ENCODE measurements at regions not wholly inside any gene's neighbourhood (a gene's known extent, or its start where the extent isn't known, plus 50 kb on each side); places are given as distances from the start of the nearest gene placed in this dataset.

DNA sequence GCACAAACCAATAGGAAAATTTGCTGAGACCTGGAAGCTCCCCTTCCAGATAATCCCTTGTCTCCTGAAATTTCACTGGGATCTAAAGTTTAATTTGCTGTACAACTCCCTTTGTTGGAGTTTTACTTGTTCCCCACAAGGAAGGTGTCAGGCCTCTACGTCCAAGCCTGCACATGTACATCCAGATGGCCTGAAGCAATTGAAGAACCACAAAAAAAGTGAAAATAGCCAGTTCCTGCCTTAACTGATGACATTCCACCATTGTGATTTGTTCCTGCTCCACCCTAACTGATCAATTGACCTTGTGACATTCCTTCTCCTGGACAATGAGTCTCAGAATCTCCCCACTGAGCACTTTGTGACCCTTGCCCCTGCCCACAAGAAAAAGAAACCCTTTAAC lies 716.0 kb upstream of the PCDH20 start:
- Histone ChIP-seq H3K27ac (ENCODE audit: extremely low read length, insufficient read depth, low read length) (no peak overlapping the region), H3K27me3 (ENCODE audit: control insufficient read depth in 1 of 2, insufficient read depth in 2 of 2, low read length in 2 of 2) (no peaks in the 10 kb centered on the region), H2AFZ (ENCODE audit: low read length) (no peak overlapping the region), H3K4me3 (replicated peaks in 1 of 3; ENCODE audit: insufficient read depth in 1 of 3, low read depth in 2 of 3, low read length in 3 of 3) (no peak overlapping the region), H3K4me1 (ENCODE audit: insufficient read depth, low read length) (no peaks in the 10 kb centered on the region), H3K9ac (ENCODE audit: insufficient read depth, low read depth, low read length) (no peak overlapping the region), H3K79me2 (ENCODE audit: insufficient read depth, low read length) (no peaks in the 10 kb centered on the region), H3K4me2 (ENCODE audit: low read depth, low read length) (no peak overlapping the region), H3K9me3 (ENCODE audit: low read length) (no peaks in the 10 kb centered on the region), H3K36me3 (replicated peaks in 1 of 2; ENCODE audit: control insufficient read depth in 1 of 2, insufficient read depth in 2 of 2, low read length in 2 of 2) (no peaks in the 10 kb centered on the region), H4K20me1 (ENCODE audit: insufficient read depth, low read length) (no peaks in the 10 kb centered on the region)
- in situ Hi-C loops (cut with HindIII; ENCODE audit: extremely low pct_ligation_motif_present, low pct_unique_long_range_greater_than_20kb) (no loop called here), intact Hi-C loops (cut with micrococcal nuclease; ENCODE audit: unreplicated experiment) (no loop called here)
- ChIA-PET CTCF (ENCODE audit: low intra/inter-chr PET ratio, low total read pairs) (no interaction called here), POLR2A (no interaction called here)
- DNase-seq (ENCODE audit: low spot score) (no peak), ATAC-seq (no peak), FAIRE-seq (no peak)
- 0% methylated on average over 1 of the region's 1 CpG for WGBS (ENCODE audit: low lambda C conversion rate)
- TF ChIP-seq TMF1 (CRISPR knock-in tag; IDR thresholded peaks at IDR 0.05; ENCODE audit: low read depth) = no peak
- no peak for TF ChIP-seq TRIM24 (CRISPR knock-in tag; IDR thresholded peaks at IDR 0.05)
- no peak for TF ChIP-seq KDM6A (CRISPR knock-in tag; IDR thresholded peaks at IDR 0.05; ENCODE audit: low read depth)
- TF ChIP-seq ZFP62 (CRISPR knock-in tag; IDR thresholded peaks at IDR 0.05) = no peak
- TF ChIP-seq ZFYVE20 (CRISPR knock-in tag; IDR thresholded peaks at IDR 0.05; ENCODE audit: borderline replicate concordance, low read depth) = no peak
- no peak for TF ChIP-seq ZNF550 (CRISPR knock-in tag; IDR thresholded peaks at IDR 0.05; ENCODE audit: borderline replicate concordance)
- TF ChIP-seq MEIS2 (CRISPR knock-in tag; IDR thresholded peaks at IDR 0.05) = no peak
- BruUV-seq (replicated peaks) = no TSS peak

DNA sequence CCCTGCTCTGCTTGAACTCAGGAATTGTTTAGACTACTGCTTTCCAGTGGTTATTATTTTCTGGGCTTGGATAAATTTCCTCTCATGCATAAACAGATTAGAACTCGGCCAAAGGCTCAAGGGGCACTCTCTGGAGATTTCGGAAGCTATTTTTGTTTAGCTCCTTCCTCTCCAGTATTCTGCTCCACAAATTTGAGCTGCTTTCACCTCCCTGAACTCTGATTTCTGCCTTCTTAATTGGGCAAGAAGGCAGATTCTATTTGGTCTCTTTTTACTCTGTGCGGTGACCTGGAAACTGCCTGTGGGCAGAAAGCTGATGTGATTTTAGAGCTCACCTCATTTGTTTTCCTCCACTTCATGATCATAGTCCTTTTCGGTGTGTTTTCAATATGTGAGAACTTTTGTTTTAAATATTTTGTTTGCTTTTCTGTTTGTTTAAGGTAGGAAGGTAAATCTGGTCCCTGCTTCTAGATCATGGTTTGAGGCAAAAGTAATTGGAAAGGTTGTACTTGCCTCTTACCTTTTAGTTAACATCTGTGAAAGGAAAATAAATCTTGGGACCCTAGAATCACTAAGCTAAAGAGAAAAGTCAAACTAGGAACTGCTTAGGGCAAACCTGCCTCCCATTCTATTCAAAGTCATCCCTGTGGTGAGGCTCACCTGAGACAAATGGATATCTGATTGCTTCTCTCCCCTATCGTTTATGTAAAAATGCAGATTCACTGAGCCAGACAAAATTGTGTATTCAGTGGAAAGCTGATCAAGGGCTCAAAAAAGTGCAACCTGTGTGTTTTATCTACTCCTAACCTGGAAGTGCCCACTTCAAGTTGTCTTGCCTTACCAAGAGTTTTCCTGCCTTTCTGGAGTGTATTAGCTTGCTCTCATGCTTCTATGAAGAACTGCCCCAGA lies 714.7 kb upstream of the PCDH20 start:
- Histone ChIP-seq H3K36me3 (replicated peaks in 1 of 2; ENCODE audit: control insufficient read depth in 1 of 2, insufficient read depth in 2 of 2, low read length in 2 of 2) (no peaks in the 10 kb centered on the region), H3K79me2 (ENCODE audit: insufficient read depth, low read length) (no peaks in the 10 kb centered on the region), H2AFZ (ENCODE audit: low read length) (no peak overlapping the region), H3K27ac (ENCODE audit: extremely low read length, insufficient read depth, low read length) (no peak overlapping the region), H3K4me2 (ENCODE audit: low read depth, low read length) (no peak overlapping the region), H4K20me1 (ENCODE audit: insufficient read depth, low read length) (no peaks in the 10 kb centered on the region), H3K4me1 (ENCODE audit: insufficient read depth, low read length) (no peaks in the 10 kb centered on the region), H3K9me3 (ENCODE audit: low read length) (no peaks in the 10 kb centered on the region), H3K9ac (ENCODE audit: insufficient read depth, low read depth, low read length) (no peak overlapping the region), H3K4me3 (replicated peaks in 1 of 3; ENCODE audit: insufficient read depth in 1 of 3, low read depth in 2 of 3, low read length in 3 of 3) (no peak overlapping the region), H3K27me3 (ENCODE audit: control insufficient read depth in 1 of 2, insufficient read depth in 2 of 2, low read length in 2 of 2) (no peaks in the 10 kb centered on the region)
- FAIRE-seq (no peak), DNase-seq (ENCODE audit: low spot score) (no peak), ATAC-seq (no peak)
- no peak for TF ChIP-seq SMAD3 (CRISPR knock-in tag; IDR thresholded peaks at IDR 0.05)
- TF ChIP-seq, protein P1, sequence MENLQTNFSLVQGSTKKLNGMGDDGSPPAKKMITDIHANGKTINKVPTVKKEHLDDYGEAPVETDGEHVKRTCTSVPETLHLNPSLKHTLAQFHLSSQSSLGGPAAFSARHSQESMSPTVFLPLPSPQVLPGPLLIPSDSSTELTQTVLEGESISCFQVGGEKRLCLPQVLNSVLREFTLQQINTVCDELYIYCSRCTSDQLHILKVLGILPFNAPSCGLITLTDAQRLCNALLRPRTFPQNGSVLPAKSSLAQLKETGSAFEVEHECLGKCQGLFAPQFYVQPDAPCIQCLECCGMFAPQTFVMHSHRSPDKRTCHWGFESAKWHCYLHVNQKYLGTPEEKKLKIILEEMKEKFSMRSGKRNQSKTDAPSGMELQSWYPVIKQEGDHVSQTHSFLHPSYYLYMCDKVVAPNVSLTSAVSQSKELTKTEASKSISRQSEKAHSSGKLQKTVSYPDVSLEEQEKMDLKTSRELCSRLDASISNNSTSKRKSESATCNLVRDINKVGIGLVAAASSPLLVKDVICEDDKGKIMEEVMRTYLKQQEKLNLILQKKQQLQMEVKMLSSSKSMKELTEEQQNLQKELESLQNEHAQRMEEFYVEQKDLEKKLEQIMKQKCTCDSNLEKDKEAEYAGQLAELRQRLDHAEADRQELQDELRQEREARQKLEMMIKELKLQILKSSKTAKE (CRISPR knock-in tag; IDR thresholded peaks at IDR 0.05; ENCODE audit: borderline replicate concordance) = no peak
- TF ChIP-seq IRX3 (CRISPR knock-in tag; IDR thresholded peaks at IDR 0.05; ENCODE audit: borderline replicate concordance, low read depth) = no peak
- no peak for TF ChIP-seq ZSCAN9 (CRISPR knock-in tag; IDR thresholded peaks at IDR 0.05; ENCODE audit: borderline replicate concordance)
- WGBS (ENCODE audit: low lambda C conversion rate) = 20% methylated on average over 5 of the region's 5 CpGs
- ChIA-PET POLR2A (no interaction called here), CTCF (ENCODE audit: low intra/inter-chr PET ratio, low total read pairs) (no interaction called here)
- in situ Hi-C loops (cut with HindIII; ENCODE audit: extremely low pct_ligation_motif_present, low pct_unique_long_range_greater_than_20kb) (no loop called here), intact Hi-C loops (cut with micrococcal nuclease; ENCODE audit: unreplicated experiment) (no loop called here)
- BruUV-seq (replicated peaks) = no TSS peak
